SU-DHL-6 (cell line): ENCODE measurements at regions not wholly inside any gene's neighbourhood (a gene's known extent, or its start where the extent isn't known, plus 50 kb on each side); places are given as distances from the start of the nearest gene placed in this dataset.

Experiments
- CTCF ChIP-seq: fragments of 200-600 bp; sonication (generic); IDR thresholded peaks from one replicate; pipeline ENCODE4 v1.5.1; 2017; ENCODE audit warnings: antibody characterized with exemption, mild to moderate bottlenecking, low read length, moderate library complexity; ENCODE audit not compliant: insufficient read depth, poor library complexity, severe bottlenecking
- EZH2phosphoT487 ChIP-seq: fragments of 200-600 bp; sonication (generic), shearing (Covaris generic); conservative IDR thresholded peaks from 2 replicates; pipeline ENCODE4 v1.6.1; 2018; ENCODE audit warnings: mild to moderate bottlenecking, antibody characterized with exemption, low read length, moderate library complexity, mixed read lengths

GRCh38 chr6:91240878-91241603 lies 654.2 kb upstream of the MAP3K7 start:
- TF ChIP-seq EZH2phosphoT487: no peak
- no peak for TF ChIP-seq CTCF
